ENCODE measurements at regions not wholly inside any gene's neighbourhood (a gene's known extent, or its start where the extent isn't known, plus 50 kb on each side); places are given as distances from the start of the nearest gene placed in this dataset.

GRCh38 chr18:65343571-65343970 is 407.2 kb upstream of the CDH7 start:
- Histone ChIP-seq H3K79me2 (ENCODE audit: low read length) (no peaks in the 10 kb centered on the region), H3K4me1 (ENCODE audit: low read length) (no peaks in the 10 kb centered on the region), H3K4me3 (ENCODE audit: low read length) (no peak overlapping the region), H3K36me3 (replicated peaks; ENCODE audit: insufficient read depth, low read length) (no peaks in the 10 kb centered on the region), H3F3A (ENCODE audit: insufficient read depth, low read length) (no peaks in the 10 kb centered on the region), H3K4me2 (ENCODE audit: low read depth, low read length) (no peak overlapping the region), H3K9ac (ENCODE audit: low read length) (no peak overlapping the region), H4K20me1 (ENCODE audit: insufficient read depth, low read length) (no peaks in the 10 kb centered on the region), H3K27me3 (replicated peaks; ENCODE audit: insufficient read depth, low read length) (no peaks in the 10 kb centered on the region), H2AFZ (ENCODE audit: low read length) (no peak overlapping the region), H3K9me2 (replicated peaks; ENCODE audit: insufficient read depth, low read length) (no peaks in the 10 kb centered on the region), H3K27ac (ENCODE audit: low read length) (no peak overlapping the region), H3K9me3 (replicated peaks; ENCODE audit: insufficient read depth, low read length) (no peaks in the 10 kb centered on the region)
- DNase-seq: no peak
- TF ChIP-seq EZH2phosphoT487 (IDR thresholded peaks at IDR 0.05; ENCODE audit: low read length) (no peak), EZH2 (optimal IDR thresholded peaks at IDR 0.05; ENCODE audit: low read depth, low read length) (no peak), CTCF (IDR thresholded peaks at IDR 0.05; ENCODE audit: low read length) (no peak)

GRCh38 chr18:65336411-65336810 is 414.4 kb upstream of the CDH7 start:
- Histone ChIP-seq H3K4me3 (ENCODE audit: low read length) (no peak overlapping the region), H3K4me2 (ENCODE audit: low read depth, low read length) (no peak overlapping the region), H3K36me3 (replicated peaks; ENCODE audit: insufficient read depth, low read length) (no peaks in the 10 kb centered on the region), H3K9me3 (replicated peaks; ENCODE audit: insufficient read depth, low read length) (no peaks in the 10 kb centered on the region), H3K27me3 (replicated peaks; ENCODE audit: insufficient read depth, low read length) (no peaks in the 10 kb centered on the region), H3K79me2 (ENCODE audit: low read length) (no peaks in the 10 kb centered on the region), H3F3A (ENCODE audit: insufficient read depth, low read length) (no peaks in the 10 kb centered on the region), H3K4me1 (ENCODE audit: low read length) (no peaks in the 10 kb centered on the region), H2AFZ (ENCODE audit: low read length) (no peak overlapping the region), H3K27ac (ENCODE audit: low read length) (no peak overlapping the region), H4K20me1 (ENCODE audit: insufficient read depth, low read length) (no peaks in the 10 kb centered on the region), H3K9me2 (replicated peaks; ENCODE audit: insufficient read depth, low read length) (no peaks in the 10 kb centered on the region), H3K9ac (ENCODE audit: low read length) (no peak overlapping the region)
- no peak for DNase-seq
- no peak for TF ChIP-seq CTCF (IDR thresholded peaks at IDR 0.05; ENCODE audit: low read length)
- no peak for TF ChIP-seq EZH2 (optimal IDR thresholded peaks at IDR 0.05; ENCODE audit: low read depth, low read length)
- no peak for TF ChIP-seq EZH2phosphoT487 (IDR thresholded peaks at IDR 0.05; ENCODE audit: low read length)

- no peaks in the 10 kb centered on the region for H3K36me3 ChIP-seq (replicated peaks; ENCODE audit: insufficient read depth, low read length)
- H3K4me3 ChIP-seq (ENCODE audit: low read length): no peak overlapping the region
- H3K9me3 ChIP-seq (replicated peaks; ENCODE audit: insufficient read depth, low read length): no peaks in the 10 kb centered on the region
- H3K9me2 ChIP-seq (replicated peaks; ENCODE audit: insufficient read depth, low read length): no peaks in the 10 kb centered on the region
- no peak overlapping the region for H3K4me2 ChIP-seq (ENCODE audit: low read depth, low read length)
- H3K27me3 ChIP-seq (replicated peaks; ENCODE audit: insufficient read depth, low read length): no peaks in the 10 kb centered on the region
- H3K4me1 ChIP-seq (ENCODE audit: low read length): no peaks in the 10 kb centered on the region
- H3K79me2 ChIP-seq (ENCODE audit: low read length): no peaks in the 10 kb centered on the region
- no peak for TF ChIP-seq CTCF (IDR thresholded peaks at IDR 0.05; ENCODE audit: low read length)
- TF ChIP-seq EZH2 (optimal IDR thresholded peaks at IDR 0.05; ENCODE audit: low read depth, low read length): no peak
- no peak for TF ChIP-seq EZH2phosphoT487 (IDR thresholded peaks at IDR 0.05; ENCODE audit: low read length)
- no peak overlapping the region for H3K9ac ChIP-seq (ENCODE audit: low read length)
- H3K27ac ChIP-seq (ENCODE audit: low read length): no peak overlapping the region
- no peak for DNase-seq
- no peaks in the 10 kb centered on the region for H4K20me1 ChIP-seq (ENCODE audit: insufficient read depth, low read length)
- no peaks in the 10 kb centered on the region for H3F3A ChIP-seq (ENCODE audit: insufficient read depth, low read length)
- no peak overlapping the region for H2AFZ ChIP-seq (ENCODE audit: low read length)
Observed at GRCh38 chr18:65329010-65329409, 421.8 kb upstream of the CDH7 start.

Measured in MM.1S (cell line).